HepG2 (cell line): ENCODE measurements at regions not wholly inside any gene's neighbourhood (a gene's known extent, or its start where the extent isn't known, plus 50 kb on each side); places are given as distances from the start of the nearest gene placed in this dataset.

ENCODE experiments used
- ATAC-seq: fragments of 200-7000 bp; cut with Tn5 transposase; 3 replicates; pipeline ENCODE4 v1.9.1; 2020; ENCODE audit warnings: mild to moderate bottlenecking, moderate library complexity
- BruUV-seq: library from RNA; stranded (reverse); fragments of 400-500 nt; replicated peaks from 2 replicates; lab custom pipeline; 2021; lab: Mats Ljungman, UMichigan
- CTCF ChIA-PET: fragments of 300-600 bp; formaldehyde crosslinking; extraction: SDS; loops from one replicate; lab custom pipeline; 2021; ENCODE audit warnings: low total read pairs, inconsistent platforms, low intra/inter-chr PET ratio; lab: Yijun Ruan, JAX
- POLR2A ChIA-PET: fragments of 350-600 bp; sonication (Branson Sonifier 250); formaldehyde crosslinking; loops from one replicate; lab custom pipeline; 2020; ENCODE audit warnings: antibody characterized with exemption, inconsistent platforms; lab: Yijun Ruan, JAX
- DNase-seq: peaks from one replicate; pipeline ENCODE4 v3.0.0-alpha.2; 2015; ENCODE audit warnings: low spot score
- FAIRE-seq: peaks from 3 replicates; lab custom pipeline; 2011; peaks lifted over from hg19 to GRCh38; lab: Jason Lieb, UNC
- H2AFZ ChIP-seq: one replicate; pipeline ENCODE4 v1.6.1; 2011; ENCODE audit warnings: low read length, inconsistent platforms
- H3K27ac ChIP-seq: fragments of 300-600 bp; 3 replicates; pipeline ENCODE4 v1.8.0; 2011; ENCODE audit warnings: mixed run types, mild to moderate bottlenecking, mixed read lengths, low read length, inconsistent platforms; ENCODE audit not compliant: insufficient read depth; ENCODE audit errors: extremely low read length
- H3K27me3 ChIP-seq, 2 experiments: fragments of 200-600 bp in 1 of 2; 2 replicates in 1 of 2; 3 replicates in 1 of 2; pipeline versions ENCODE4 v1.6.0 to v1.8.0; 2011; ENCODE audit warnings: low read length in 2 of 2, mild to moderate bottlenecking in 2 of 2, moderate library complexity in 2 of 2, inconsistent platforms in 1 of 2; ENCODE audit not compliant: insufficient read depth in 2 of 2, control insufficient read depth in 1 of 2
- H3K36me3 ChIP-seq, 2 experiments: fragments of 200-600 bp in 1 of 2; replicated peaks in 1 of 2; 2 replicates in 1 of 2; 3 replicates in 1 of 2; pipeline versions ENCODE4 v1.5.1 to v1.8.0; 2011; ENCODE audit warnings: low read length in 2 of 2, inconsistent platforms in 1 of 2; ENCODE audit not compliant: insufficient read depth in 2 of 2, control insufficient read depth in 1 of 2
- H3K4me1 ChIP-seq: 2 replicates; pipeline ENCODE4 v1.5.1; 2012; ENCODE audit warnings: low read length, inconsistent platforms; ENCODE audit not compliant: insufficient read depth
- H3K4me2 ChIP-seq: 2 replicates; pipeline ENCODE4 v1.6.0; 2011; ENCODE audit warnings: low read depth, low read length, inconsistent platforms
- H3K4me3 ChIP-seq, 3 experiments: fragments of 200-600 bp in 1 of 3; sonication (generic), shearing (Covaris generic) in 1 of 3; replicated peaks in 1 of 3; 2 replicates each; pipeline ENCODE4 v1.5.1; 2011 to 2016; ENCODE audit warnings: low read length in 3 of 3, inconsistent platforms in 2 of 3, low read depth in 2 of 3, mild to moderate bottlenecking in 2 of 3, control low read depth in 1 of 3, mixed read lengths in 1 of 3; ENCODE audit not compliant: insufficient read depth in 1 of 3
- H3K79me2 ChIP-seq: one replicate; pipeline ENCODE4 v1.6.1; 2011; ENCODE audit warnings: low read length, inconsistent platforms; ENCODE audit not compliant: insufficient read depth
- H3K9ac ChIP-seq: 2 replicates; pipeline ENCODE4 v1.6.0; 2011; ENCODE audit warnings: mild to moderate bottlenecking, low read depth, low read length, inconsistent platforms; ENCODE audit not compliant: insufficient read depth
- H3K9me3 ChIP-seq: 2 replicates; pipeline ENCODE4 v1.5.1; 2012; ENCODE audit warnings: mild to moderate bottlenecking, low read length
- H4K20me1 ChIP-seq: 2 replicates; pipeline ENCODE4 v1.6.0; 2011; ENCODE audit warnings: inconsistent platforms, mild to moderate bottlenecking, low read length, moderate library complexity; ENCODE audit not compliant: insufficient read depth
- CEBPB ChIP-seq: IDR thresholded peaks from 2 replicates; pipeline ENCODE4 v1.6.1; 2011; ENCODE audit warnings: low read depth, low read length, improper control_type of control experiment, borderline replicate concordance
- DRAP1 ChIP-seq: IDR thresholded peaks from 2 replicates; pipeline ENCODE4 v1.6.1; 2016; ENCODE audit warnings: missing genetic modification reagents, missing compliant biosample characterization
- GATAD1 ChIP-seq: IDR thresholded peaks from 2 replicates; pipeline ENCODE4 v1.6.1; 2016; ENCODE audit warnings: missing genetic modification reagents, missing compliant biosample characterization
- NAIF1 ChIP-seq: sonication (generic); formaldehyde crosslinking; IDR thresholded peaks from 2 replicates; pipeline ENCODE4 v1.5.0; 2020; ENCODE audit warnings: mild to moderate bottlenecking, missing genetic modification reagents, borderline replicate concordance
- NR3C1 ChIP-seq: sonication (generic); formaldehyde crosslinking; IDR thresholded peaks from 2 replicates; pipeline ENCODE4 v1.4.0; 2020; ENCODE audit warnings: missing genetic modification reagents
- SKIL ChIP-seq: sonication (generic); formaldehyde crosslinking; IDR thresholded peaks from 2 replicates; pipeline ENCODE4 v1.8.0; 2022; ENCODE audit warnings: missing genetic modification reagents, mild to moderate bottlenecking, moderate library complexity, borderline replicate concordance
- ZNF281 ChIP-seq: sonication (generic); formaldehyde crosslinking; IDR thresholded peaks from 2 replicates; pipeline ENCODE4 v1.4.0; 2020; ENCODE audit warnings: missing genetic modification reagents, borderline replicate concordance
- ZNF574 ChIP-seq: sonication (generic); formaldehyde crosslinking; IDR thresholded peaks from 2 replicates; pipeline ENCODE4 v1.4.0; 2020; ENCODE audit warnings: missing genetic modification reagents
- ZNF577 ChIP-seq: sonication (generic); formaldehyde crosslinking; IDR thresholded peaks from 2 replicates; pipeline ENCODE4 v1.4.0; 2020; ENCODE audit warnings: mild to moderate bottlenecking, low read depth, missing genetic modification reagents, borderline replicate concordance
- ZNF747 ChIP-seq: sonication (generic); formaldehyde crosslinking; IDR thresholded peaks from 2 replicates; pipeline ENCODE4 v1.8.1; 2023; ENCODE audit warnings: missing genetic modification reagents, mild to moderate bottlenecking, borderline replicate concordance
- WGBS: methylation state at CpG from one replicate; pipeline ENCODE4 v1.1.6; 2017; ENCODE audit warnings: low lambda C conversion rate; 5-methylcytosine and 5-hydroxymethylcytosine counted together
- in situ Hi-C: cut with HindIII; loops from 2 replicates; pipeline ENCODE4 v1.10.0; 2017; ENCODE audit warnings: low pct_unique_long_range_greater_than_20kb; ENCODE audit not compliant: extremely low pct_ligation_motif_present
- intact Hi-C: fragments of 100-400 bp; cut with micrococcal nuclease; formaldehyde crosslinking; loops from one replicate; pipeline ENCODE4 v1.10.0; 2022; ENCODE audit not compliant: unreplicated experiment

- TF ChIP-seq ZNF281 (CRISPR knock-in tag), result no peak
Observed at GRCh38 chr4:92012899-92013867, 290.6 kb upstream of the GRID2 start (continued).

- peak; percentile 1 for DNase-seq
- H4K20me1 ChIP-seq, result no peaks in the 10 kb centered on the region
- H3K27ac ChIP-seq, result no peak overlapping the region
- peaks cover 8% of the 10 kb centered on the region for H3K4me1 ChIP-seq
- H3K4me2 ChIP-seq, result no peak overlapping the region
- no peak overlapping the region for H3K9ac ChIP-seq
- H3K4me3 ChIP-seq, result no peak overlapping the region
- WGBS, result 0% methylated on average over 3 of the region's 3 CpGs
- no peak for FAIRE-seq
- no TSS peak for BruUV-seq
- no peaks in the 10 kb centered on the region for H3K9me3 ChIP-seq
- H2AFZ ChIP-seq, result no peak overlapping the region
- no peaks in the 10 kb centered on the region for H3K36me3 ChIP-seq
- H3K79me2 ChIP-seq, result no peaks in the 10 kb centered on the region
- no peak for ATAC-seq
- CTCF ChIA-PET, result no interaction called here
- POLR2A ChIA-PET, result no interaction called here
- intact Hi-C loops (no loop called here), in situ Hi-C loops (no loop called here)
- no peaks in the 10 kb centered on the region for H3K27me3 ChIP-seq
- TF ChIP-seq CEBPB (peak; percentile 95), GATAD1 (CRISPR knock-in tag) (no peak), NR3C1 (CRISPR knock-in tag) (no peak), DRAP1 (CRISPR knock-in tag) (no peak), ZNF747 (CRISPR knock-in tag) (no peak), ZNF577 (no peak), SKIL (no peak), NAIF1 (CRISPR knock-in tag) (no peak), ZNF574 (CRISPR knock-in tag) (no peak)
Observed at GRCh38 chr4:92014067-92014466, 289.7 kb upstream of the GRID2 start.
